ENCODE measurements at regions not wholly inside any gene's neighbourhood (a gene's known extent, or its start where the extent isn't known, plus 50 kb on each side); places are given as distances from the start of the nearest gene placed in this dataset.
"Not testable (repeated sequence)": the region's sequence is repeated elsewhere in the genome, so short reads cannot be mapped to it uniquely, and the experiment has no call there.

DNA sequence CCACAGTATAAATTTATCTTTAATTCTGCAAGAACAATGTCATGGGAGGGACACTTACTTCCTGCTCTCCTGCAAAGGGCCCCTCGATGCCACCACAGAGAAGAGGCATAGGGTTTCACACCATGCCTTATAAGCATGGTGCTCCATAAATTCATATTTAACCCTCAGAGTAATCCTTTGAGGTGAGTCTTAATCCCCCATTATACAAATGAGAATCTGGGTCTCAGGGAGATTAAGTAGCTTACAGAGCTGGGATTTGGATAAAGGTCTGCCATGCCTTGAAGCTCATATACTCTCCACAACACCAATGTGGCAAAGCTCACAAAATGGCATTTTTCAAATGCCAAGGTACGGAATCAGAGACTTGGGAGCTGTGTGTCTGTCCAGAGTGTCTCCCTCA, 268.5 kb upstream of the CCL2 start:
- no peak for DNase-seq (ENCODE audit: low read depth in 3 of 3, low spot score in 2 of 3)

DNA sequence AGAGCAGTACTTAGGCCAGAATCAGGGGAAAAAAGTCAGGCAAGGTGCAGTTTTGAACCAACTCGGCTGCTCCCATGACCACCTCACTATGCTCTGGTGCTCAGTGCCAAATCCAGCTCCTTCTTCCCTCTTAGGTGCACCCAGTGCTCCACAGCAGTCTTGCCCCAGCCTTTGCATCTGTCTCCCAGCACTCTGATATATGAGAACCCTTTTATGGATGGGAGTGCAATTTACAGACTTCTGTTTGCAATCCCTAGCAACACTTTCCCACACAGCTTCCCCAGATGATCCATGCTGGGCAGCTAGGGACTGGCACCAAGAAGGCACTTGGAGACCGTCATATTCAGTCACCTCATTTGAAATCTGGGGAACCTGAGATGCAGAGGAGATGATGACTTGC, 267.9 kb upstream of the CCL2 start:
- no peak for DNase-seq (ENCODE audit: low read depth in 3 of 3, low spot score in 2 of 3)

DNA sequence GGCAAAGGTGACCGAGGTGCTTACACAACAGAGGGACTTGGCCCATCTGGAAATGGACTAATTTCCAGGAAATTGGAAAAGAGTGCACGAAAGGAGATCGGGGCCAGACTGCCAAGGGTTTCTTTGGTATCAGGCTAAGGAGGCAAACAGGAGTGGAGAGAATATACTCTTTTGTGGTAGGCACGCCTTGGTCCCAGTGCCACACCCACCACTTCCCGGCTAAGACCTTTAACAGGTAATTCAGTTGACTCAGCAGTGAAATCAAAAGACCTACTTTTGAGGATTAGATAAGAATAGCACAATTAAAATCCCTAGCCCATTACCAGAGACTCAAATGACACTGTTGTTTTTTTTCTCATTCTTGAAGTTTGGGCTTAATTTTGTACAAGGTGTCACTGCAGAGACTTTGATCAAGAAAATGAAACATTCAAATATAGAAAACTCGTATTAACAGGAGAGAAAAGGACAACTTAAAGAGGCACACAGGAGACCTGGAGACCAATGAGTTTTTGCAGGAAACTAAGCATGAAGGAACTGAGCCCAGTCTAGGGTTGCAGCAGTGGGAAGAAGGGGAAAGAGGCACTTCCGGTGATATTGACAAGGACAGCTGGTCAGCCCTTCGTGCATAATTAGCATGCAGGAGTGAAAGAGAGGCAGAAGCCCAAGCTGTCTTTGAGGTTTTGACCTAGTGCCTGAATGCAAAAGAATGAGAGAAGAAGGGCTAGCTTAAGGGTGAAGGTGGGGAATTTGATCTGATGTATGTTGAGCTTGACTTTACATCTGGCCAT, 265.5 kb upstream of the CCL2 start:
- DNase-seq (ENCODE audit: low read depth in 3 of 3, low spot score in 2 of 3), result no peak

DNA sequence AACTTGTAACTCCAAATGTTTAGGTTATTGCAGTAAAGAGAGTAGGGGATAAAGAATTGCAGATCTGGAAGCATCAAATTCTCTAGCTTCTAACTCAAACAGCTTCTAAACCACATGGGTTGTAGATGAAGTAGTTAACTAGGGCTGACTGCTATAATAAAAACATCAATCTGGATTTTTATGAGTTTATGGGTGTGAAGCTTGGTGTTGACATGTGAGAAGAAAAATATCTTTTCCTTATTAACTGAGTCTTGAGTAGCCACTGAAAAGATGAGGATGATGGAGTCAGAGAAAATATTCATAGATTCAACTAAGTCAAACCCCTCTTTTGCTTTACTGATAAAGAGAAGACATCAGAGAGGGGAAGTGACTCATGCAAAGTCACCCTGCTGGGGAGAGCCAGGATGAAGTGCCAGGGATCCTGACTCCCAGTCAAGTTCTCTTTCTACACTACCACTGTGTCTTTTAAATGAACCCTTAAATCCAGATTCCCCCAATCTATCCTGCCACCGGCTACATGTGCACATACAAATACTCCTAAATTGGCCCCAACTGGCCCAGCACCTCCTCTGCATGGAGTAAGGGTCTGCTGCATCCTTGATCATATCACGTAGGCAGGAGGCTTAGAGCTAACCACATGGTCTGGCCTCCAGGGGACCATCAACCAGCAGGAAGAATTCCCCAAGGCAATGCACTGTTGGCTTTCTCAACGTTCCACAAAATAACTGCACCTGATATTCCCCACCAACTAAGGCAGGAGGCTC, 264.0 kb upstream of the CCL2 start:
- DNase-seq (ENCODE audit: low read depth in 3 of 3, low spot score in 2 of 3), result no peak

DNA sequence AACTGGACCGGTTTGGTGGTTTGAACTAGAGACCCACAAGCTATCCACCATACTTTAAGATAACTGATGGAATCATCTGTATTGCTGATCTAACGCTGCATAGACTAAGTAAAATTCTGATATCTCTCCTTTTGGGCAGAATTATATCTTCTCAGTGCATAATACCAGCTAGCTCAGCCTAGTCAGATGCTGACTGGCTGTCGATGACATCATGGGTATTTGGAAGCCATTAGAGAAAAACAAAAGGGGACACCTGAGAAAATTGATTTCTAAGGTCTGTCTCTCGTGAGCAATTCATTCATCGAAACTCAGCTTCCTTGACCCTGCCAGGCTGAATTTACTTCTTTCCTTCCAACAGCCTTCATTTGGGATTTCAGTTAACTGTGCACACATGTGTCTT, 263.0 kb upstream of the CCL2 start:
- no peak for DNase-seq (ENCODE audit: low read depth in 3 of 3, low spot score in 2 of 3)

DNA sequence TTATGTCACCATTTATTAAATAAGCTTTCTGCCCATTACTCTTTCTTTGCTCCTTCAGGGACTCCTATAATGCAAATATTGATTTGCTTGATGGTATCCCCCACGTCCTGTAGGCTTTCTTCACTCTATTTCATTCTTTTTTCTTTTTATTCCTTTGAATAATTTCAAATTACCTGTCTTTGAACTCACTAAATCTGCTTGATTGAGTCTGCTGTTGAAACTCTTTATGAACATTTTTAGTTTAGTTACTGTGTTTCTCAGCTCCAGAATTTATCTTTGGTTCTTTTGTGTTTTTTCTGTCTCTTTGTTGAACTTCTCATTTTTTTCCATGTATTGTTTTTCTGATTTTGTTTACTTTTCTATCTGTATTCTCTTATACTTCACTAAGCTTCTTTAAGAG, 254.4 kb upstream of the CCL2 start:
- DNase-seq (ENCODE audit: low read depth in 3 of 3, low spot score in 2 of 3), result no peak

DNA sequence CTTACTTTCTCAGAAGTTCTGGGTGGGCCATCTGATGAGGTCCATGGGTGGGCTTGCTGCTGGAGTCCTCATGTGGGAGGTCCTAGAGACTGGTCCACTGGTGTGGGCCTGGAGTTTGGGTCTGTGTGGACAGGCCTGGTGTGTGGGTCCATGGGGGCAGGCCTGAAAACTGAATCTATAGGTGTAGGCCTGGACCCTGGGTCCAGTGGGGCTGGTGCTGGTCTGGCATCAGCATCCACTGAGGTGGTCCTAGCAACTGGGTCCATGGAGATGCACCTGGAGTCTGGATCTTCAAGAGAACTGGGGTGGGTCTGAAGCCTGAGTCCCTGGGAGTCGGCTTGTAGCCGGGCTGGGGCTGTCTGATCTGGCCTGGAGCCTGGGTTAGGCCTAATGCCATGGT, 253.8 kb upstream of the CCL2 start:
- no peak for DNase-seq (ENCODE audit: low read depth in 3 of 3, low spot score in 2 of 3)

DNA sequence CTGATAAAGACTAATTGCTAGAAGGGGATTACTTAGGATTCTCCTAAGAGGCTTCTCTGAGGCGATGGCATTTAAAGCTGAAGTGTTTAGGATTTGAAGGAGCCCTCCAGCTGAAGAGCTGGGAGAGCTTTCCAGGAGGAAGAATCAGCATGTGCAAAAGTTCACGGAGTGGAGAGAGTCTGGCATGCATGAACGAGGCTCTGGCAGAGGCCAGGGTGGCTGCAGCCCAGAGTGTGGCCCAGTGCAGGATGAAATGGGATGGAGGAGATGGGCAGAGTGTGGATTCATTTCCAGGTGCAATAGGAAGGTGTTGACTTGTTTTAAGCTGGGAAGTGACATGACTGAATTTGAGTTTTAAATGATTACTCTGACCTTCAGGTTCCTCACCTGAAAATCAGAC, 249.0 kb upstream of the CCL2 start:
- no peak for DNase-seq (ENCODE audit: low read depth in 3 of 3, low spot score in 2 of 3)

DNA sequence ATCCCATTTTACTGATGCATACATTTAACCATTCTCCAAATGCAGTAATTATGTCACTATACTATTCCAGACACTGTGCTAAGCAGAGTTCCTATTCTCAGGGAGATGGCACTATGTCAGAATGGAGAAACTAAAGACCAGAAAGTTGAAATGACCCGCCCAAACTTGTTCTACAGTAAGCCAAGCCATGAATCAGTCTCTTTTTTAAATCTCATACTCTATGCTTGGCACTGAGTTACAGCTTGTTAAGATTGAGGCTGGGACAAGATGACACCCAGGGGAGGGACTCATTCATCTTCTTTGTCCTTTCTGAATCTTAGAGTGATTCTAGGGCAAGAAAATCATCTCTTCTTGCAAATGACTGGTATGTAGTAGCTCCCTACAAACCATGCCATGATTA, 247.0 kb upstream of the CCL2 start:
- DNase-seq (ENCODE audit: low read depth in 3 of 3, low spot score in 2 of 3), result no peak

DNA sequence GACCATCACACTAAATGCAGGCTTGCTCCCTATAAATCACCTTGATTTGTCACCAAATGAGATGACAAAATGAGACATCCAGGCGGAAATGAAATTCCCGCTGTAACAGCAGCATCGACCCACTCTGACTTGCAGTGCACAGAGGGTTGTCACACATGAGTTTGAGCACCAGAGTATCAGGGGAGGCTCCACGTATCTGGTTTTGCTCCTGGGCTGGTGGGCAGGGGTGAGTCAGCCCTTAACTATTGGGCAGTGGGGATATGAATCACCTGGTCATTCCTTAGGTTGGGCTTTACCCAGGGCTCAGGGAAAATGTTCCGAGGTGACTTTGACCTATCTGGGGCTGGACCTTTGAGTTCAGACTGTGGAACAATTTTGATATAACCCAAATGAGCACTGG, 245.2 kb upstream of the CCL2 start:
- DNase-seq (ENCODE audit: low read depth in 3 of 3, low spot score in 2 of 3), result no peak

DNA sequence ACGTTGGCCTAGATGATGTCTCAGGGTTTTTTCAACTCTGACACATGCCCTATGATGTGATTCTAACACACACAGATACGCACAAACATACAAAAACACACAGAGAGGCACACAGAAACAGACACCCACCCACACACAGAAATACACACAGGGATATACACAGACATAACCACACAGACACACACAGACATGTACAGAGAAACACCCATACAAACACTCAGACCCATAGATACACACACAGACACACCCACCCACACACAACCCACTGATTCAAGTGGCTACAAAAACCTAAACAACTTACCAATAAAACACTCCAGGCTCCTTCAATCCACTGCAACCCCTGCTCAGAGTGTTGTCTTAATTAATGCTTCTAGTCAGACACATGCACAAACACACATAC, 244.6 kb upstream of the CCL2 start:
- no peak for DNase-seq (ENCODE audit: low read depth in 3 of 3, low spot score in 2 of 3)

DNA sequence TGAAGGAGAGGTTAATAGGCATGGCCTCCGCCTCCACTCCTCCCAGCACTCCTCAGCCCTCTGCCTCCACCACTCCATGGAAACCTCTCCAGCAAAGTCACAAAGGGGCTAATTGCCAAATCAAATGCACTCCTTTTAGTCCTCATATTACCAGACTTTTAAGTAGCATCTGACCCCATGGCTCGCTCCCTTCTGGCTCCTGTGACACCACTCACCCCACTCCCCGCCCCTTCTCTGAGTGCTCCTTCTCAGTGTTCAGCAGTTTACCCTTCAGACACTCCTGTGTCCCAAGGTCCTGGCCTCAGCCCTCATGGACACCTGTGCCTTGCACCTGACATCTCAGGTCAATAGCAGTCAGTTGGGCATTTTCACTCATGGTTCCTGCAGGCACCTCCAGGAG, 243.5 kb upstream of the CCL2 start:
- DNase-seq (ENCODE audit: low read depth in 3 of 3, low spot score in 2 of 3), result no peak

DNA sequence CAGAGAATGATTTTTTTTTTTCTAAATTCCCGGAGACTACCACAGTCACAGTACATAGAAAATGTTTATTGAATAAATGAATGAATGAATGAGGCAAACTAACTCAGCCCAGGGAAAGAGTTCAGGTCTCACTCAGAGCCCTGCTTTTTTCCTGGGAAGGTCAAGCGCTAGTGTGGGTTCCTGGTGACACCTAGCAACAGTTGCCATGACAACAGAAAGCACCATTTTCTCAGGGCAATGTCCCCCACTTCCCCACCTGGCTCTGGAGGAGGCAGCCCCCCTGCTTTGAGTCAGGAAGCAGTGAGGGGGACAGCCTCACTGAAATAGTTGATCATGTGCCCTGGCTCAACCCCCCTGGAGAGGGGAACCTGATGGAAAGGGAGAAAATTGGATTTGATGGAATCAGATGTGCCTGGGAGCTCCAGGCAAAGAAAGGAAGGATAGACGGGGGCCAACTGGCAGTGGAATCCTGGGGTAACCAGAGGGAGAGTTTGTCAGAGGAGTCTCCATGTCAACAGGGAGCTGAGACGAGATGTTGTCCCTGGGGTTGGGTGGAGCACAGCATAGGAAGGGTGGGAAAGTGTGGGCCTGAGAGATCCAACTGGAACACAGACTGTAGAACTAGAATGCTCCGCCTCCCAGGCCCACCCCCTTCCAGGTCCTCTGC, 242.2 kb upstream of the CCL2 start:
- no peak for DNase-seq (ENCODE audit: low read depth in 3 of 3, low spot score in 2 of 3)

DNA sequence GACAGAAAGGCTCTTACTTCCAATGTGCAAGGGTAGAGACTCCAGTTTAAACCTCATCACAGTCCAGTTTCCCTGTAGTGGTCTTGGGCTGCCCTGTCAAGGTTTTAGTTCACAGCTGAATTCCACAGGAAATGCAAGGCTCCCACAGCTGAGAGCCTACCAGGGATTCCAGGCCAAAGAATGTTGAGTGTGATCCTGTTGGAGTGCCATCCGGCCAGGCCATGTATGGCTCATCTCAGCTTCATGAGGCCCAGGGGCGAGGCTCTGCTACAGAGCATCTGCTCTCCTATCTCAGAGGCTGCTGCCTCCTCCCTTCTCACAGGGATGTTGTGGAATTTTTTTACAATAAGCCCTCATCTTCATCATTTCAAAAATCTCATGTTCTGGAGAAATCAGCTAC, 239.8 kb upstream of the CCL2 start:
- DNase-seq (ENCODE audit: low read depth in 3 of 3, low spot score in 2 of 3), result no peak

DNA sequence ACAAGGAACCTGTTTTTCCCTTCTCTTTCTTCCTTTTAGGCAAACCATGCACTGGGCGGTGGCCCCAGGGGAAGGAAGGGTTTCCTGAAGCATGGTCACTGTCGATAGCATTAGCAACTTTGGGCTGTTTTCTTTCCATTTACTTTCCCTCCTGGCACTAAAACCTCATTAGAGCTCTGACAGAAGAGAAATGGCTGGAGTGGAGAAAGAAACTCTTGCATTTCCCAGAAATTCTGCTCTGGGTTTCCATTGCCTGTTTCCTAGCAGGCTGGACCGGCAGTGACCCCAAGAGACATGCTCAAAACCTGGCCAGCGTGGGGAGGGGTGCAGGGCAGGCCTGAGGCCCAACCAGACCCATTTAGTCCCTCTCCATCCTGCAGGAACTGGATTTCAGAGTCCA, 230.7 kb upstream of the CCL2 start:
- DNase-seq (ENCODE audit: low read depth in 3 of 3, low spot score in 2 of 3), result no peak

DNA sequence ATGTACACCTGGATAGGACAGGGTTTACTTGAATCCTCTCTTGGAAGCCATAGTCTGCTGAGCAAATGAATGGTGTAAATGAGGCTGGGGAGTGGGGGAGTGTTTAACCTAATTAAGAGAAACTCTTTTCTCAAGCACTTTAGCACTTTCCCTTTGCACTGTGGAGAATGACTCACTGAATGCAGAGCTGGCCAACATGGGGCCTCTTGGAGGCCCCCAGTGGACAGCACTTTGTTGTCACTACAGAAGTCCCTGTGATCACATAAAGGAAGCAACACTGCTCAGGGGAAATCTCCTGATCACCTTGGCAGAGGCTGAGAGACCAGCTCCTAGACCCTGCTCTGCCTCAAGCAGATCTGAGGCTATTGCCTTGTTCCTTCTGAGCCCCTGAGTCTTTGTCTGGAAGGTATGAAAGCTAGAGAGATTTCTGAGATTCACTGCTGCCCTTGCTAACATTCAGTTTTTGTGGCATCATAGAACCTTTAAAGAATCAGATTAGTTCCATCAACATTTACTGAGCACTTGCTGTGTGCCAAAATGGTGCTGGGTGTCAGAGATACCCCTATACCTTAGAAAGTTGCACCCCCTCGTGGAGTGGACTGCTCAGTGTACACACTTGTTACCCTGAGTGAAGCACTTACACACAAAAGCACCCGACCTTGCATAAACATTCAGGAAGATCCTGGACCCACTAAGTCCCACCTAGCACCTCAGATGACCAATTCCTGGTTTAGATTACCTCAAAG, 230.1 kb upstream of the CCL2 start:
- no peak for DNase-seq (ENCODE audit: low read depth in 3 of 3, low spot score in 2 of 3)

DNA sequence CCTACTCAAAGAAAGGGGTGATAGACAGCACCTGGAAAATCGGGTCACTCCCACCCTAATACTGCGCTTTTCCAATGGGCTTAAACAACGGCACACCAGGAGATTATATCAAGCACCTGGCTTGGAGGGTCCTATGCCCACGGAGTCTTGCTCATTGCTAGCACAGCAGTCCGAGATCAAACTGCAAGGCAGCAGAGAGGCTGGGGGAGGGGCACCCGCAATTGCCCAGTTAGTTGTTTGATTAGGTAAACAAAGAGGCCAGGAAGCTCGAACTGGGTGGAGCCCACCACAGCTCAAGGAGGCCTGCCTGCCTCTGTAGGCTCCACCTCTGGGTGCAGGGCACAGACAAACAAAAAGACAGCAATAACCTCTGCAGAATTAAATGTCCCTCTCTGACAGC, 224.5 kb upstream of the CCL2 start:
- not testable (repeated sequence) for DNase-seq (ENCODE audit: low read depth in 3 of 3, low spot score in 2 of 3)

DNA sequence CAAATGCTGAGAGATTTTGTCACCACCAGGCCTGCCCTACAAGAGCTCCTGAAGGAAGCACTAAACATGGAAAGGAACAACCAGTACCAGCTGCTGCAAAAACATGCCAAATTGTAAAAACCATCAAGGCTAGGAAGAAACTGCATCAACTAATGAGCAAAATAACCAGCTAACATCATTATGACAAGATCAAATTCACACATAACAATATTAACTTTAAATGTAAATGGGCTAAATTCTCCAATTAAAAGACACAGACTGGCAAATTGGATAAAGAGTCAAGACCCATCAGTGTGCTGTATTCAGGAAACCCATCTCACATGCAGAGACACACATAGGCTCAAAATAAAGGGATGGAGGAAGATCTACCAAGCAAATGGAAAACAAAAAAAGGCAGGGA, 222.8 kb upstream of the CCL2 start:
- DNase-seq (ENCODE audit: low read depth in 3 of 3, low spot score in 2 of 3), result not testable (repeated sequence)

DNA sequence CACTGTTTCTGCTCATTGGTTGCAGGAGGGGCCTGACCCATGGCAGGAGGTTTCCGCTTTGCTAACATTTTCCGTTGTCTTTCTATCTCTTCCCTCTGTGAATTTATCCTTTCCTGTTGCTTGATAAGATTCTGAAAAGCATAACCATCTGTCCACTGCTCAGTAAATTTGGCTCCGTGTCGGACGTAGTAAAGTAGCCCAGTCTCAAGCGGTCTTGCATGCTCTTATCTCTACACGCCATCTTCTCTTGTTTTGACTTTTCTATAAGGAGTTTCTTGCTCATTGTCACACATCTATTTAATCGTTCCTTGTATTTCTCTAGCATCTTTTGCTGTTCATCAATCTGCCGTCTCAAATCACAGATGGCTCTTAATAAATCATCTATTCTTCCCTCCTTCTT, 216.3 kb upstream of the CCL2 start:
- not testable (repeated sequence) for DNase-seq (ENCODE audit: low read depth in 3 of 3, low spot score in 2 of 3)

DNA sequence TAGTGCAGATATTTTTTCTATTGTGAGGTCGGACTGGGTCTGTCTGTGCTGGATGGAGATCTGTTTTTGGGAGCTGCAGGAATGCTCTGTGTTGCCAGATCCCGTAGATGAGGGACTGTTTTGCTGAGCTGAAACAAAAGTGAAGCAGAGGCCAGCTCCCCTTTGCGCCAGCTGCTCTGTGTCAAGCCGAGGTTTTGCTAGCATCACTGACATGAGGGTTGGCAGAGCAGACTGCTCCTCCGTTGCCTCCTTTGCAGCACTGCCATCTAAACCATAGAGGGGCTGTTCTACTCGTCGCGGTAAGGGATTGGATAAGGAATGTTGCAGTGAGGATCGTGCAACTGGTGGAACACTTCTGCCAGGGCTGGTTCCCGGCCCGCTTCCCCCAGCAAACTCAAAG, 215.9 kb upstream of the CCL2 start:
- DNase-seq (ENCODE audit: low read depth in 3 of 3, low spot score in 2 of 3), result not testable (repeated sequence)

Data from right renal cortex interstitium (tissue), 3 donors.